C4-2B (cell line): ENCODE measurements at regions not wholly inside any gene's neighbourhood (a gene's known extent, or its start where the extent isn't known, plus 50 kb on each side); places are given as distances from the start of the nearest gene placed in this dataset.

Source experiments
- ZFX ChIP-seq: fragments of 450-650 bp; IDR thresholded peaks from 2 replicates; pipeline ENCODE4 v1.6.1; 2017
- TF ChIP-seq, protein P1 (sequence below): fragments of 450-650 bp; conservative IDR thresholded peaks from 2 replicates; pipeline ENCODE4 v1.5.1; 2017; ENCODE audit warnings: mild to moderate bottlenecking

DNA sequence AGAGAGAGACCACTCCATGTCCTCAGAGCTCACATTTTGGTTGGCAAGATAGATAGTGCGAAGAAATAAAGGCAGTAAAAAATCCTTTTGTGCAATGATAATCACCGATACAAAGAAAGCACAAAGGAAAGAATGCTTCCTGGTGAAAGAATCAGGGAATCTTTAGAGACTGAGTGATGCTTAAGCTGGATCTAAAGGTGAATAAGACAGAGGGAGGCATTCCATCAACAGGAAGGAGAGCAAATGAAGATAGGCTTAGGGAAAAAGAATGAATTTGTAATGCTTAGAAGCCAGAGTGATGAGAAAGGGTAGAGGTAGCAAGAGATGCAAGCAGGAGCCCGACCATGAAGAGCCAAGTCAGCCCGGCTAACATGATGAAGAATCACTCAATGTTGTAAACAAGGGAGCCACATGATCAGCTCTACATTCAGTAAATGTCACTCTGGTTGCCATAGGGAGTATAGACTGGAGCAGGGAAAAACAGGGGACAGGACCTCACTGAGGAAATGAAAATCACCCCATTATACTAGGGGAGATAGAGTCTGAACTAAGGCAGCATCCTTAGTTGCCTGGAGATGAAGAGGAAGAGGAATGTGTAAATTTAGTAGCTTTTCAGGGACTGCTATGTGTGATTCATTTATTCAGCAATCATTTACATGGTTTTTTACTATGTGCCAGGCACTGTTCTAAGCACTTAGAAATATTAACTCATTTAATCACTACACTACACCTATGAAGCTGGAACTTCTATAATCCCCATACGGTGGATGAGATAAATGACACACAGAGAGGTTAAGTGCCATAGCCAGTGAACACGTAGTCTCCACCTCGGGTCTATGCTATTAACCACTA lies 402.6 kb upstream of the NFIA start:
- TF ChIP-seq, protein P1, sequence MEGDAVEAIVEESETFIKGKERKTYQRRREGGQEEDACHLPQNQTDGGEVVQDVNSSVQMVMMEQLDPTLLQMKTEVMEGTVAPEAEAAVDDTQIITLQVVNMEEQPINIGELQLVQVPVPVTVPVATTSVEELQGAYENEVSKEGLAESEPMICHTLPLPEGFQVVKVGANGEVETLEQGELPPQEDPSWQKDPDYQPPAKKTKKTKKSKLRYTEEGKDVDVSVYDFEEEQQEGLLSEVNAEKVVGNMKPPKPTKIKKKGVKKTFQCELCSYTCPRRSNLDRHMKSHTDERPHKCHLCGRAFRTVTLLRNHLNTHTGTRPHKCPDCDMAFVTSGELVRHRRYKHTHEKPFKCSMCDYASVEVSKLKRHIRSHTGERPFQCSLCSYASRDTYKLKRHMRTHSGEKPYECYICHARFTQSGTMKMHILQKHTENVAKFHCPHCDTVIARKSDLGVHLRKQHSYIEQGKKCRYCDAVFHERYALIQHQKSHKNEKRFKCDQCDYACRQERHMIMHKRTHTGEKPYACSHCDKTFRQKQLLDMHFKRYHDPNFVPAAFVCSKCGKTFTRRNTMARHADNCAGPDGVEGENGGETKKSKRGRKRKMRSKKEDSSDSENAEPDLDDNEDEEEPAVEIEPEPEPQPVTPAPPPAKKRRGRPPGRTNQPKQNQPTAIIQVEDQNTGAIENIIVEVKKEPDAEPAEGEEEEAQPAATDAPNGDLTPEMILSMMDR: no peak
- TF ChIP-seq ZFX: no peak
